ENCODE measurements at regions not wholly inside any gene's neighbourhood (a gene's known extent, or its start where the extent isn't known, plus 50 kb on each side); places are given as distances from the start of the nearest gene placed in this dataset.
A peak's percentile ranks its signal among the peaks of the same experiment; 100 is the strongest.

GRCh38 chr7:35498416-35498815 is 196.5 kb downstream of the HERPUD2 start:
- DNase-seq = no peak

GRCh38 chr7:35495844-35496243 is 199.1 kb downstream of the HERPUD2 start:
- DNase-seq = no peak

DNA sequence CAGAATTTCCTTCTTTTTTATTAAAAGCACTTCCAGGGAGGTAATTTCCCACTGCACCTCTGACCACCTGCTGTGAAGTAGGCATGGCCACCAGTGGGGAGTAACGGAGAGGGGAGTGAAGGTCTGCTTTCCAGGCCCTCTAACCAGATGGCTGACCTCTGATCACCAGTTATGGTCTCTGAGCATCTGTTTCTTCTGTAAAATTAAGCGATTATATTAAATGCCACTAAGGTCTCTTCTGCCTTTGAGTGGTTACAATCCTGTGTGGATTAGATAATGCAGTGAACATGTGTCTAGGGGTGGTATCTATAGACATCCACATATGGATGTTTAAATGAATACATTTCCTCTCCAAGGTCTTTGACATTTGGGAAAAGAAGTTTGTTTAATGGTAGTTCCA is 199.6 kb downstream of the HERPUD2 start:
- DNase-seq = no peak

DNA sequence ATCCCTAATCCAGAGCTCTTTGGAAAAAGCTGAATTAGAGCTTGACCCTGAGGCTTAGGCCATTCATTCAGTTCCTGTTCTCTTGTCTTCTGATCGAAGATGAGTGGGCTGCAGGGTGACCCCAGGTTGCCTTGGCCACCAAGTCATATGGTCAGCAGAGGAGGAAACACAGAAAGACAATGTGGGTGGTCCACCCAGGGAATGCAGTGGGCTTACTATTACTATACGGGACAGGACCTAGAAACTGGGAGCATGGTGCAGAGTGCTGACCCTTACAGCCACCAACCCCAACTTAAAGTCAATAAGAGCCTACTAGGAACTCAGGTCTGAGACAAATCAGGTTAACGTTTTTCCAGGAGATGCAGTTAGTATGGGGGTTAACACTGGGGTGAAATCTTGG is 200.5 kb downstream of the HERPUD2 start:
- no peak for DNase-seq

- no peak for DNase-seq
Measured at GRCh38 chr7:35492451-35493175, 202.3 kb downstream of the HERPUD2 start.

- no peak for DNase-seq
Measured at GRCh38 chr7:35491233-35491632, 203.7 kb downstream of the HERPUD2 start.

DNA sequence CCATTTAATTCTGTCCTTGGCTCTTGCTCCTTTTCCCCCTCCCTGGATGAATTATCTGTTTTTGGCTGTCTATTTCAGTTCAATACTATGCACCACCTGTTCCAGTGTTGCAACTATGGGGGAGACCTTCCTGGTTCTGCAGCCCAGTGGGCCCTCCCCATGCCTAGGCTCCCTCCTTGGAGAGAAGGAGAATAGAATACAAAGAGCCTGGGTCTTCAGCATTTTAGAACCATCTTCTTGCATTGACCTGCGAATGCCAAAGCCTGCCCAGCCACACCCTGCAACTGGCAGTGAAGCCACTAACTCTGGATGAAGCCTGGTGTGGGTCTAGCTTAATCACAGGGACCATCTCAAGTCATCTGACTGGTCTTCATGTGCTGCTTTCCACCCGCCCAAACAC is 207.1 kb downstream of the HERPUD2 start:
- DNase-seq = no peak

DNA sequence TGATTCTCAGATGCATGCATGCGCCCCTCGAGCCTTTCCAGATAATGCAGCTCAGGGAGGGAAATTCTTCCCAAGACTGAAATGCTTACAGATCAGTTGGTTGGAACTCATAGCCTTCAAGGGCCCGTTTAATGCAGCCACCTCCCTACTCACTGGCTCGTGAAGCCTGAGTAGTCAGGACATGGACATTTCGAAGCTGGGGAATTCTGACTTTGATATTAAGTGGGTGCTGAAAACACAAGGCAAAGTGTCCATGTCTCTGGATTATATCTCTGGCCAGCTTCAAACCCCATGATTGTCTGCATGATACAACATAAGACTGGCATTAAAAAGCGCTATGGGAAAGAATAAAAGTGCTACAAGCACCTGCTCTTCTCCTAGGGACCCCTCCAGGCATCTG is 207.5 kb downstream of the HERPUD2 start:
- DNase-seq = no peak

- no peak for DNase-seq
Measured at GRCh38 chr7:35485436-35485835, 209.5 kb downstream of the HERPUD2 start.

GRCh38 chr7:35483568-35483967 is 211.4 kb downstream of the HERPUD2 start:
- no peak for DNase-seq

GRCh38 chr7:35482231-35482630 is 212.7 kb downstream of the HERPUD2 start:
- no peak for DNase-seq

DNA sequence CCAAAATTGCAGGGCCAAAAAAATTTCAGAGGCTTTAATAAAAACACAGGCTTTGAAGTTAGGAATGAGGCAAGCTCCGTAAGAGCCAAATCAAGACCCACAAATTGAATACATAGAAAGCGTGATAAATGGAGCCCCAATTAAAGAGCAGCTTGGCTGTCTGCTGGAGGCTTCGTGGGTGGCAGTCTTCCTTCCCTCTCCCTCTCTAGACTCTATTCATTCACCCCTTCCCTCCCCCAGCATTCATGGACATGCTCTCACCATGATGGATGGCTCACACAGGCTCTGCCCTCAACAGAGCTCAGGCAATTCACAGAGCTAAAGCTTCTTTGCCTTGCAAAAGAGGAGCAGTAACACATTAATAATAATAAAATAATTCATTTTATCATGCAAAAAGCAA is 214.1 kb downstream of the HERPUD2 start:
- DNase-seq = no peak

- DNase-seq = no peak
Measured at GRCh38 chr7:35477609-35478008, 217.3 kb downstream of the HERPUD2 start.

- DNase-seq = no peak
Measured at GRCh38 chr7:35474100-35474499, 220.2 kb upstream of the TBX20 start.

GRCh38 chr7:35468606-35469005 is 214.7 kb upstream of the TBX20 start:
- DNase-seq = no peak

DNA sequence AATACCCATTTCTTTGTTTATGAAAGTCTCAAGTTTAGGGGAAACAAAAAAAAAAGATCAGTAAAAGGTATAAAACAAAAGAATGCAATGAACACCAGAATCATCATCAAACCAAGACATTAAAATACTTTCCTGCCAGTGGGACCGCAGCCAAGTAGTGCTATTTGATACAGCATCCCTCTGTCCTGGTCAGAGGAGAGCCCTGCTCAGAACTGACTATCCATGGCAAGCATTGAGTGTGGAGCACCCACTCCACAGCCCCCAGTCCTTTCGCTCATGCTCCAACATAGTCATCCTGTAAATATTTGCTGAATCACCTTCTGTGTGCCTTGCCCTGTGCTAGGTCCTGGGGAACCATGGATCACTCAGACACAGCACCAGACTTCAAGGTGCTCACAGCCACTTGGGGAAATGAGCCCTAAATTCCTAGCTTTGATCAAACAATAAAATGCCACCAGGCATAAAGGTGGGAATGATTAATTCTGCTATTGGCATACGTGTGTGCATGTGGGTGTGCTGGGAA is 213.6 kb upstream of the TBX20 start:
- DNase-seq = no peak

DNA sequence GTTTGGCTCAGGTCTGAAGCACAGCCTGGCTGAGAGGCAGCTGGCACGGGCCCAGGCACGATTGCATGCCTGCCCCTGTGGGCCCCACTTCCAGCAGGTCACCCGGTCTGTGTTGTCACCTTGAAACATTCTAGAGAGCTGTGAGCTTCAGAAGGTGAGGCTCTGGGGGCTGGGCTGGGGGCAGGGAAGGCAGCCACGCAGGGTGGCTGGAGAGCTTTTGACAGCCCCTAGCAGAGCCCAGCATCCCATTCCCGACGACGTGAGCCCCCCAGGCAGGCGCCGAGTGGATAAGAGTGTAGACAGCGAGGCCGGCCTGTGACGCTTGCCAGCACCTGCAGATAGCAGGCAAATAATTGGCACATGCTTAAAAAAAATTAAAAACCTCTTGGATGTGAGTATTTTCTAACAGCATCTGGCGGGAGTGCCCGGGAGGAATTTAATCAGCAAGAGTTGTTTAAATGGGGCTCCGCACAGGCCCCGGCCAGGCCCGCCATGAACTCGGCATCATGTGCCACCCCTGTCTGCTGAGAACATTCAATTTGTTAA is 212.0 kb upstream of the TBX20 start:
- no peak for DNase-seq

DNA sequence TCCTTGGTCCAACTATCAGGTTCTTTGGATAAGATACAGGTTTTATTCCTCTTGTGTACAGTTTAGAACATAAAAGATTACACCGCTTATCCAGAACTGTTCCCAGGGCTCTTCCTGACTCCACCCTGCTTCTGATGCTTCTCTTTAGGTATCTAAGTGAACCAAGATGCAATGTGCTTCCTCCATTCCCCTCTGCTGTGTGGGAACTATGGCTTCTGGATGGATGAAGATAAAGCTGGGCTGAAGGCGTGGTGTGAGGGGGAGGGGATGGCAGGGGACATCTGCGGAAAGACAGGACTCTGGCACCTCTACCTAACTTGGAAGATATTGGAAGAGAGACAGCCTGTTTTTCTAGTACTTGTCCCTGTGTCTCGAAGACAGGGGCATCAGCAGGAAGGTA is 209.9 kb upstream of the TBX20 start:
- DNase-seq = no peak

DNA sequence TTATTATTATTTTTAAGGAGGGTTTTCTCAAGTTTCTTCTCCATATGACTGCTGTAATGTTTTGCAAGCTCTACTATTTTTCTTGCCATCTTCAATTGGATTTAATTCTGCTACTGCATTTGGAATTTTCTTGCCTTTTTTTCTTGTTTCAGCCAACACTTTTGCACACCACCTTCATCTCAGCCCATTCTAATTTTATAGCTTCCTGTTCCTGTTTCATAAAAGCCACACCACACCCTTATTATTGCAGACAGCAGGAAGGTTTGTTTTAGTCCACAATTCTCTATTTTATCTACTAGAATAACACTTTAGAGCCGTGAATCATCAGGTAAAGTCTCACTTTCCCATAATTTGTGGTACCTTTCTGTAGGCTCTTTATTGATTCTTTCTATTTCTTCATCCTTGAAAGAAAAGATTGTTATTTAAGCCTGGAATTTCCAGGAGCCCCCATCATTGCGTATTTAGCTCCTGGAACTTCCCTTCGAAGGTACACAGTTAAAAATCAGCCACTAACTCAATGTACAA is 209.3 kb upstream of the TBX20 start:
- no peak for DNase-seq

GRCh38 chr7:35454575-35455385 is 200.9 kb upstream of the TBX20 start:
- no peak for DNase-seq

- DNase-seq = peak; percentile 91
Measured at GRCh38 chr7:35450456-35451214, 196.7 kb upstream of the TBX20 start.

DNA sequence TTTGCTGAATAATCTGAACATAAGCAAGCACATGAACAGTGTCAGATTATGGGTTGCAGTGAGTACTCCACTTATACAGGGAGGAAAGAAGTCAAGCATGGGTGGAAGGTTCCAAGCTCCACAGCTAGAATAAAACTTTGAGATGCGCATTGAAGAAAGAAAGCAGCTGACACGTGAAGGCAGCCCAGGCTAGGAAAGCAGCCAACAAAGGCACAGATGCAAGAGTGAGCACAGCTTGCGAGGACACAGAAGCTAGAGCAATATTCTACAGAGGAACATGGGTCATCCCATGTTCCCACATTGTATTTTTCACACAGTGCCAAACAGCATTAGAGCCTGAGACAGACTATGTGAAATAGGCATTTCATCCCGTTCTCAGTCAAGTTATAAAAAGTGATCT is 194.6 kb upstream of the TBX20 start:
- DNase-seq = no peak

DNA sequence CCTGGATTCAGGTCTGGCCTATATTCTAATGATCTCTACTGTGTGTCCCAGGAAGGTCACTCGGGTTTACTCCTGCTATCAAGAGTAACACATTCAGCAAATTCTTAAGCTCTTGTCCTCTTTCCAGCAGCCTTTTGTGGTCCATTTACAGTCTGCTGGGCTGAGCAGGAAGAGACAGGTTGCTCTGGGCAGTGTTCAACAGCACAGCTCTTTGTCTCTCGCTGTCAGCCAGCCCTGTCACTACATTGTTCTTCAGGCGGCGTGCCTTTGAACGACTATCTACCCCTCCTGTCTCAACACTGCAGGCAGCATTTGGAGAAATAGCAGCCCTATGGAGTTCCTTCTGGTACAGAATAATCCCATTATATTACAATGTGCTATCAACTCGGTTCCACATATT is 192.2 kb upstream of the TBX20 start:
- no peak for DNase-seq

Measured in DMS53 (cell line).